HEK293 (cell line): ENCODE measurements at regions not wholly inside any gene's neighbourhood (a gene's known extent, or its start where the extent isn't known, plus 50 kb on each side); places are given as distances from the start of the nearest gene placed in this dataset.

Experiments
- CTCF ChIA-PET: fragments of 350-600 bp; formaldehyde crosslinking; extraction: SDS; loops from one replicate; lab custom pipeline; 2021; ENCODE audit warnings: antibody characterized with exemption; lab: Yijun Ruan, JAX
- POLR2A ChIA-PET: fragments of 300-600 bp; formaldehyde crosslinking; extraction: SDS; loops from one replicate; lab custom pipeline; 2020; ENCODE audit warnings: antibody characterized with exemption, inconsistent platforms; lab: Yijun Ruan, JAX
- H3K27ac ChIP-seq: fragments of 200-500 bp; sonication (Bioruptor generic); 2 replicates; pipeline ENCODE4 v1.5.1; 2014; ENCODE audit warnings: low read depth, low read length, control low read depth, inconsistent platforms; ENCODE audit errors: extremely low read depth
- H3K36me3 ChIP-seq, 2 experiments: fragments of 200-500 bp in 1 of 2; sonication (Bioruptor generic) in 1 of 2; 1 replicate in 1 of 2; 2 replicates in 1 of 2; pipeline ENCODE4 v1.5.1; 2014 to 2017; ENCODE audit warnings: inconsistent platforms in 2 of 2, low read length in 2 of 2; ENCODE audit not compliant: control insufficient read depth in 2 of 2, insufficient read depth in 1 of 2
- H3K4me1 ChIP-seq: fragments of 200-500 bp; sonication (Bioruptor generic); 2 replicates; pipeline ENCODE4 v1.5.1; 2014; ENCODE audit warnings: mild to moderate bottlenecking, low read length, inconsistent platforms; ENCODE audit not compliant: control insufficient read depth, insufficient read depth
- H3K4me3 ChIP-seq: 2 replicates; pipeline ENCODE4 v1.5.1; 2011; ENCODE audit warnings: low read depth, mild to moderate bottlenecking, control low read depth, low read length, moderate library complexity
- H3K9me3 ChIP-seq: fragments of 200-500 bp; sonication (Bioruptor generic); 2 replicates; pipeline ENCODE4 v1.5.1; 2014; ENCODE audit warnings: low read depth, low read length, inconsistent platforms; ENCODE audit not compliant: control insufficient read depth, insufficient read depth
- BCL6B ChIP-seq: fragments of 450-650 bp; formaldehyde crosslinking; IDR thresholded peaks from 2 replicates; pipeline ENCODE4 v1.5.1; 2017; ENCODE audit warnings: missing biosample characterization, missing genetic modification characterization
- KLF16 ChIP-seq: fragments of 450-650 bp; formaldehyde crosslinking; IDR thresholded peaks from 2 replicates; pipeline ENCODE4 v1.5.1; 2017; ENCODE audit warnings: missing biosample characterization, missing genetic modification characterization
- PRDM1 ChIP-seq: fragments of 450-650 bp; formaldehyde crosslinking; IDR thresholded peaks from 2 replicates; pipeline ENCODE4; 2016; ENCODE audit warnings: missing biosample characterization, missing genetic modification characterization
- RBAK ChIP-seq: fragments of 450-650 bp; formaldehyde crosslinking; IDR thresholded peaks from 2 replicates; pipeline ENCODE4 v1.5.1; 2016; ENCODE audit warnings: missing biosample characterization, missing genetic modification characterization
- SCRT1 ChIP-seq: fragments of 450-650 bp; formaldehyde crosslinking; IDR thresholded peaks from 2 replicates; pipeline ENCODE4 v1.5.1; 2016; ENCODE audit warnings: missing biosample characterization, missing genetic modification characterization, borderline replicate concordance
- SCRT2 ChIP-seq: fragments of 450-650 bp; formaldehyde crosslinking; IDR thresholded peaks from 2 replicates; pipeline ENCODE4 v1.5.1; 2016; ENCODE audit warnings: missing biosample characterization, missing genetic modification characterization
- TRIM28 ChIP-seq: IDR thresholded peaks from 2 replicates; pipeline ENCODE4 v1.6.1; 2011; ENCODE audit warnings: low read length, control low read depth, borderline replicate concordance
- ZBTB7A ChIP-seq: fragments of 450-650 bp; formaldehyde crosslinking; IDR thresholded peaks from 2 replicates; pipeline ENCODE4 v1.5.1; 2016; ENCODE audit warnings: low read depth, missing biosample characterization, missing genetic modification characterization
- ZNF114 ChIP-seq: fragments of 450-650 bp; formaldehyde crosslinking; IDR thresholded peaks from 2 replicates; pipeline ENCODE4 v1.5.0; 2017; ENCODE audit warnings: missing biosample characterization, missing genetic modification characterization
- ZNF138 ChIP-seq: fragments of 450-650 bp; formaldehyde crosslinking; IDR thresholded peaks from 2 replicates; pipeline ENCODE4 v1.5.1; 2016; ENCODE audit warnings: missing biosample characterization, missing genetic modification characterization, borderline replicate concordance
- ZNF175 ChIP-seq: fragments of 450-650 bp; formaldehyde crosslinking; IDR thresholded peaks from 2 replicates; pipeline ENCODE4 v1.5.1; 2016; ENCODE audit warnings: missing biosample characterization, missing genetic modification characterization
- ZNF214 ChIP-seq: fragments of 450-650 bp; formaldehyde crosslinking; IDR thresholded peaks from 2 replicates; pipeline ENCODE4 v1.5.1; 2017; ENCODE audit warnings: missing biosample characterization, mild to moderate bottlenecking, missing genetic modification characterization, borderline replicate concordance
- ZNF274 ChIP-seq, 2 experiments: fragments of 200-500 bp in 1 of 2; fragments of 450-650 bp in 1 of 2; sonication (Bioruptor generic) in 1 of 2; formaldehyde crosslinking in 1 of 2; IDR thresholded peaks; 2 replicates each; pipeline versions ENCODE4 v1.5.1 to v1.6.1; 2014 to 2016; ENCODE audit warnings: borderline replicate concordance in 1 of 2, inconsistent platforms in 1 of 2, low read length in 1 of 2, missing biosample characterization in 1 of 2, missing genetic modification characterization in 1 of 2
- ZNF302 ChIP-seq: fragments of 450-650 bp; formaldehyde crosslinking; IDR thresholded peaks from 2 replicates; pipeline ENCODE4 v1.5.1; 2016; ENCODE audit warnings: missing biosample characterization, missing genetic modification characterization, low read depth
- ZNF366 ChIP-seq: fragments of 450-650 bp; formaldehyde crosslinking; conservative IDR thresholded peaks from 2 replicates; pipeline ENCODE4 v1.5.1; 2016; ENCODE audit warnings: missing biosample characterization, missing genetic modification characterization
- ZNF433 ChIP-seq: fragments of 450-650 bp; formaldehyde crosslinking; IDR thresholded peaks from 2 replicates; pipeline ENCODE4 v1.5.1; 2016; ENCODE audit warnings: missing biosample characterization, missing genetic modification characterization, low read depth
- ZNF571 ChIP-seq: fragments of 450-650 bp; formaldehyde crosslinking; IDR thresholded peaks from 2 replicates; pipeline ENCODE4 v1.5.0; 2017; ENCODE audit warnings: missing biosample characterization, missing genetic modification characterization
- ZNF776 ChIP-seq: fragments of 450-650 bp; formaldehyde crosslinking; IDR thresholded peaks from 2 replicates; pipeline ENCODE4 v1.5.0; 2017; ENCODE audit warnings: missing biosample characterization, missing genetic modification characterization, borderline replicate concordance
- ZNF785 ChIP-seq: fragments of 450-650 bp; formaldehyde crosslinking; IDR thresholded peaks from 2 replicates; pipeline ENCODE4 v1.5.1; 2016; ENCODE audit warnings: missing biosample characterization, missing genetic modification characterization
- ZNF830 ChIP-seq: fragments of 450-650 bp; IDR thresholded peaks from 2 replicates; pipeline ENCODE4 v1.5.0; 2018; ENCODE audit warnings: missing biosample characterization, missing genetic modification characterization, low read depth, mild to moderate bottlenecking, moderate library complexity
- TF ChIP-seq, protein P1 (sequence below): fragments of 450-650 bp; formaldehyde crosslinking; IDR thresholded peaks from 2 replicates; pipeline ENCODE4 v1.5.1; 2016; ENCODE audit warnings: missing biosample characterization, missing genetic modification characterization
- TF ChIP-seq, protein P2 (sequence below): fragments of 450-650 bp; IDR thresholded peaks from 2 replicates; pipeline ENCODE4 v1.5.1; 2018; ENCODE audit warnings: missing biosample characterization, mild to moderate bottlenecking, missing genetic modification characterization

GRCh38 chr5:142426129-142427014 lies 101.6 kb upstream of the SPRY4 start (continued):
- TF ChIP-seq, protein P1, sequence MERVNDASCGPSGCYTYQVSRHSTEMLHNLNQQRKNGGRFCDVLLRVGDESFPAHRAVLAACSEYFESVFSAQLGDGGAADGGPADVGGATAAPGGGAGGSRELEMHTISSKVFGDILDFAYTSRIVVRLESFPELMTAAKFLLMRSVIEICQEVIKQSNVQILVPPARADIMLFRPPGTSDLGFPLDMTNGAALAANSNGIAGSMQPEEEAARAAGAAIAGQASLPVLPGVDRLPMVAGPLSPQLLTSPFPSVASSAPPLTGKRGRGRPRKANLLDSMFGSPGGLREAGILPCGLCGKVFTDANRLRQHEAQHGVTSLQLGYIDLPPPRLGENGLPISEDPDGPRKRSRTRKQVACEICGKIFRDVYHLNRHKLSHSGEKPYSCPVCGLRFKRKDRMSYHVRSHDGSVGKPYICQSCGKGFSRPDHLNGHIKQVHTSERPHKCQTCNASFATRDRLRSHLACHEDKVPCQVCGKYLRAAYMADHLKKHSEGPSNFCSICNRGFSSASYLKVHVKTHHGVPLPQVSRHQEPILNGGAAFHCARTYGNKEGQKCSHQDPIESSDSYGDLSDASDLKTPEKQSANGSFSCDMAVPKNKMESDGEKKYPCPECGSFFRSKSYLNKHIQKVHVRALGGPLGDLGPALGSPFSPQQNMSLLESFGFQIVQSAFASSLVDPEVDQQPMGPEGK = no peak
- no peak for TF ChIP-seq ZNF114 (tag by site-specific recombination)
- no peak for TF ChIP-seq ZNF175 (tag by site-specific recombination)
- TF ChIP-seq, protein P2, sequence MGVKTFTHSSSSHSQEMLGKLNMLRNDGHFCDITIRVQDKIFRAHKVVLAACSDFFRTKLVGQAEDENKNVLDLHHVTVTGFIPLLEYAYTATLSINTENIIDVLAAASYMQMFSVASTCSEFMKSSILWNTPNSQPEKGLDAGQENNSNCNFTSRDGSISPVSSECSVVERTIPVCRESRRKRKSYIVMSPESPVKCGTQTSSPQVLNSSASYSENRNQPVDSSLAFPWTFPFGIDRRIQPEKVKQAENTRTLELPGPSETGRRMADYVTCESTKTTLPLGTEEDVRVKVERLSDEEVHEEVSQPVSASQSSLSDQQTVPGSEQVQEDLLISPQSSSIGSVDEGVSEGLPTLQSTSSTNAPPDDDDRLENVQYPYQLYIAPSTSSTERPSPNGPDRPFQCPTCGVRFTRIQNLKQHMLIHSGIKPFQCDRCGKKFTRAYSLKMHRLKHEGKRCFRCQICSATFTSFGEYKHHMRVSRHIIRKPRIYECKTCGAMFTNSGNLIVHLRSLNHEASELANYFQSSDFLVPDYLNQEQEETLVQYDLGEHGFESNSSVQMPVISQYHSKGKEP = no peak
- TF ChIP-seq ZNF214 = no peak

GRCh38 chr5:142425286-142426065 lies 100.7 kb upstream of the SPRY4 start:
- TF ChIP-seq BCL6B (tag by site-specific recombination) (no peak), ZNF785 (tag by site-specific recombination) (no peak), TRIM28 (no peak), SCRT1 (tag by site-specific recombination) (0 out of 2 replicates have a peak, but pooled peaks have one; percentile 26), SCRT2 (tag by site-specific recombination) (peak; percentile 80)
- Histone ChIP-seq H3K36me3 (no peaks in the 10 kb centered on the region), H3K4me3 (no peak overlapping the region), H3K4me1 (no peaks in the 10 kb centered on the region), H3K27ac (no peak overlapping the region), H3K9me3 (no peaks in the 10 kb centered on the region)
- CTCF ChIA-PET = no interaction called here
- POLR2A ChIA-PET = no interaction called here

DNA sequence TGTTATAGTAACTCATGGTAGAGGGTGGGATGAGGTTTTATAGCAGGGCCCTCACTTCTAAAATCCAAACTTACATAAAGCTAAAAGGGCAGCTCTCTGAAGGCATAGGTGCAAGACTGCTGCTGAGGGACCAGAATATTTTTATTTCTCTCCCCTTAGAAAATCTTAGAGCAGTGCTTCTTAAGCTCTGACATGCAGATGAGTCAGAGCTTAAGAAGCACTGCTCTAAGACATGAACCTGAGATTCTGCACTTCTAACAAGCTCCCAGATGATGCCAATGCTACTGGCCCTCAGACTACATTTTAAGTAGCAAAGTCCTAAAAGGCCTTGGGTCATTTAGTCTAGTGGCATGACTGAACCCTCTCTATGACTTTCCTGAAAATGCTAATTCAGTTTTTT lies 97.6 kb upstream of the SPRY4 start:
- Histone ChIP-seq H3K4me3 (no peak overlapping the region), H3K36me3 (no peaks in the 10 kb centered on the region), H3K4me1 (no peaks in the 10 kb centered on the region), H3K9me3 (no peaks in the 10 kb centered on the region), H3K27ac (no peak overlapping the region)
- CTCF ChIA-PET = interaction anchor here (0.6 to 0.8 kb wide), 4 partner anchors 9 to 1769 kb away, joined by 3 to 4 read pairs (median 3); no protein-coding TSS in a partner anchor
- POLR2A ChIA-PET = interaction anchor here (0.6 kb wide), 2 partner anchors 88 to 224 kb away, joined by 3 to 5 read pairs; no protein-coding TSS in a partner anchor
- TF ChIP-seq ZNF366 (tag by site-specific recombination) (no peak), RBAK (no peak), ZNF274 (IDR thresholded peaks at IDR 0.05; ENCODE audit: low read length) (no peak), ZNF274 (tag by site-specific recombination; IDR thresholded peaks at IDR 0.05; ENCODE audit: borderline replicate concordance) (no peak), KLF16 (tag by site-specific recombination) (no peak), ZNF571 (no peak), ZNF302 (tag by site-specific recombination) (no peak), SCRT2 (tag by site-specific recombination) (no peak), ZNF138 (tag by site-specific recombination) (no peak), ZNF830 (tag by site-specific recombination) (no peak), PRDM1 (tag by site-specific recombination) (no peak), ZNF776 (tag by site-specific recombination) (no peak), ZBTB7A (no peak), ZNF433 (tag by site-specific recombination) (no peak)
